ENCODE measurements at regions not wholly inside any gene's neighbourhood (a gene's known extent, or its start where the extent isn't known, plus 50 kb on each side); places are given as distances from the start of the nearest gene placed in this dataset.

GRCh38 chr5:90185897-90186468 lies 223.6 kb downstream of the CETN3 start:
- no peak for DNase-seq

- no peak for DNase-seq
Observed at GRCh38 chr5:90184764-90185163, 224.8 kb downstream of the CETN3 start.

DNA sequence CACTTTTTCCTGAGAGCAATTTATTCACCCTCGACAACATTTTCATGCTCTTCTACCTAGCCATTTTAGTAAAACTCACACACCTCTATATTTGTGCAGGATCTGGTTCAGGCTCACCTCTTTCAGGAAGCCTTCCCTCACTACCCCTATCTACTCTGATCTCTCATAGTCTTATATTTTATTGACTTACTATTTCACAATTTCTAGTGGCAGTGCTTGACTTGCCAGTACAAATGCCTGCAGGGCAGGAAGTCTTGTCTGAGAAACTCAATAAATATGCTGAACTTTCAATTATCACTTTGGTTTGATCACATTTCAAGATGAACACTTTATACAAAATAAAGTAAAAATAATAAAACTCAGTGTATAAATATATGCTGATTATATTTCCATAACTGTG lies 226.8 kb downstream of the CETN3 start:
- DNase-seq: no peak

- no peak for DNase-seq
Observed at GRCh38 chr5:90174236-90174635, 235.3 kb downstream of the CETN3 start.

DNA sequence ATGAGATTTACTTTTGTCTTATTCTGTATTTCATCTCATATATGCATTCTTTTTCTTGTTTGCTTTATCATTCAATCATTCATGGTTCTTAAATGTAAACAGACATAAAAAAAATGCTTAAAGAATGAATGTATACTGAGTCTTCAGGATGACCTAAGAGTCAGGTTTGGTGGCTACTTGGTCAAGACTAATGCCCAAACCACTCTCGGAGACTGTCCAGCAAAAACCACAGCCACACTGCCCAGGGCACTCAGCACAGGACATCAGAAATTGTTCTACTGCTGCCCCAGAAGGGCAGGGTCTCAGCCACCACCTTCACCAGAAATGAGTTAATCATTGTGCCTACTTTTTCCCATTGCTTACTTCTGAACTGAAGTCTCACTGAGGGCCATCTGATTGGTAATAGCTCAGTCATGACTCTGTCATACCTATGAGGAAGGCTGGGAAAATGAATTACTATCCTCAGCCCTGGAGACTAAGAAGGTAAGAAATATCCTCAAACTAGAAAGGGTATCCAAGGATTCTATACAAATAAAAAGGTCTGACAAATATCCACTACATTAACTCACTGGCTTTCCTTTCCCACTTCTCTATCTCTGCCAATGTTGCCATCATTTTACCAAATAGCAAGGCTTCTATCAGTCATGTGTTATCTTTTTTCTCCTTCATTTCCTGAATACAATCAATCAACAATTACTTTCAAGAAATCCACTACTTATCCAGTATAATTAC lies 236.1 kb downstream of the CETN3 start:
- DNase-seq: no peak

DNA sequence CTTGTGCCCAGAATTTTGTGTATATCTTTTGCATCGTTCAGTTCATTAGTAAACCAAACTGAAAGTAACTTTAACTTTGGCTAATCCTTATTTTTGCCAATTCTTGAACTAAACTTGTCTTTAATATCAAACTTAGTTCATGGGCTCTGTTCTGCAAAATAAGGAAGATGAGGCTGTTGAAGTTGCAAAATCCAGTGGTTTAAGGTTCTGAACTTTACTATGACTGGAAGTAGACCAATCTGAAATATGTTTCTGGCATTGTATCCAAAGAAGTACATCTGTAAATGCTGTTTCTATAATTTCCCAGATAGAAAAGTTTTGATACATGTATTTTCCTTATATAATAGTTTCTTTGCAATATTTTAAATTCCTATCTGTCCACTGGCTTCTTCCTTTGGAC lies 238.1 kb downstream of the CETN3 start:
- DNase-seq: no peak

GRCh38 chr5:90170261-90170660 lies 239.3 kb downstream of the CETN3 start:
- DNase-seq: peak; percentile 51

- DNase-seq: no peak
Observed at GRCh38 chr5:90169078-90169477, 240.5 kb downstream of the CETN3 start.

DNA sequence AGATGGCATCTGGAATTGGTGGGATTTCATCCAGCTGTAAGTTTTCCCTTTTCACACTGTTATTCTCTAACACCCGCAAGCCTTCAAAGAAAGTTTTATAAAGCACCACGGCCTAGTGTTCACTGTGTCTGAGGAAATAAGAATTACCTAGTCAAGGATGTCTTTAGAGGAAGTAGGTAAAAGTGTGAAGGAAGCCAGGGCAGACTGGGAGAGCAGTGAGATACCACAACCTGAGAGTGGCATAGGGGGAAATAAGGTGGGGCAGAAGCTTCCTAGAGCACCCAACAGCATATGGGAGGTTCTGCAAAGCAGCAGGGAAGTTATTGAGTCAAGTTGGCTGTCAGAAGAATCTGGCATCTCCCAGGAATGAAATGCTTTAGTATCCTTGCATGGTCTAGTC lies 241.2 kb downstream of the CETN3 start:
- no peak for DNase-seq

DNA sequence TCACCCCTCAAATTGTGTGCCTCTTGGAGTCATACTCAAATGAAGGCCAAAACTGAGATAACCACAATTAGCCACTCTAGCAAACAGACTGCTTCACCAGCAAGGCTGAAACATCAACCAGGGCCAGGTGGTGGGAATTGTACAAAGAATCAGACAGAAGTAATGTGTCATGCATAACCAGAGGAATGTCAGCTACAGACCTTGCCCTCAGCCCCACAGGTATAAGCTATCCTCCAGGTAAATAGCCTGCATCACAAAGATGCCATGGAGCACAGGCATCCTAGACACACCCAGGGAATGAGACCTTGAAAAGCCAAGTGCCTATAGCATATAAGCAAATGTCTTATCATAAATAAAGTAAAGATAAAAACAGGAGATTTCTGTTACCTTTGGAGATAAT lies 242.7 kb downstream of the CETN3 start:
- no peak for DNase-seq

GRCh38 chr5:90162324-90162723 lies 247.2 kb downstream of the CETN3 start:
- DNase-seq: no peak

GRCh38 chr5:90161414-90161813 lies 248.1 kb downstream of the CETN3 start:
- peak; percentile 46 for DNase-seq

- no peak for DNase-seq
Observed at GRCh38 chr5:90158131-90158530, 251.4 kb downstream of the CETN3 start.

- DNase-seq: no peak
Observed at GRCh38 chr5:90153031-90153430, 256.5 kb downstream of the CETN3 start.

DNA sequence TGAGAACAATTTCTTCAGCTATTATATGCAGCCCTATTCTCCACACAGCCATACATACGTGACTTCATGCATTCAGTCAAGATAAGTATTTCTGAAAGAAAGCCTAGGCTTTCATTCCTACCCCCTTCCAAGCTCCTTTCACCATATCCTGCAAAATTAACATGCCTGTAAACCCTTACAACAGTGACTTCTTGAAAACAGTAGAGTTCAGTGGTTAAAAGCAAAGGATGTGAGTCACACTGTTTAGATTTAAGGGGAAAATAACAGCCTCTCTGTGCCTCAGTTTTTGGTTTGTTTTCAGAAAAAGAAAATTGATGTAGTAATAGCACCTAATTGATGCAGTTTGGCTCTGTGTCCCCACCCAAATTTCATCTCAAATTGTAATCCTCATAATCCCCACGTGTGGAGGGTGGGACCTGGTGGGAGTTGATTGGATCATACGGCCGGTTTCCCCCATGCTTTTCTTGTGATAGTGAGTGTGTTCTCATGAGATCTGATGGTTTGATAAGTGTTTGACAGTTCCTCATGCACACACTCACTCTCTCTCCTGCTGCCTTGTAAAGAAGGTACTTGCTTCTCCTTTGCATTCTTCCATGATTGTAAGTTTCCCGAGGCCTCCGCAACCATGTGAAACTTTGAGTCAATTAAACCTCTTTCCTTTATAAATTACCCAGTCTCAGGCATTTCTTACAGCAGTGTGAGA lies 264.8 kb downstream of the CETN3 start:
- peak; percentile 52 for DNase-seq

- DNase-seq: no peak
Observed at GRCh38 chr5:90142541-90142940, 267.0 kb downstream of the CETN3 start.

- no peak for DNase-seq
Observed at GRCh38 chr5:90141984-90142383, 267.6 kb downstream of the CETN3 start.

GRCh38 chr5:90136952-90137528 lies 272.5 kb downstream of the CETN3 start:
- DNase-seq: no peak

- DNase-seq: no peak
Observed at GRCh38 chr5:90135779-90136378, 273.7 kb downstream of the CETN3 start.

DNA sequence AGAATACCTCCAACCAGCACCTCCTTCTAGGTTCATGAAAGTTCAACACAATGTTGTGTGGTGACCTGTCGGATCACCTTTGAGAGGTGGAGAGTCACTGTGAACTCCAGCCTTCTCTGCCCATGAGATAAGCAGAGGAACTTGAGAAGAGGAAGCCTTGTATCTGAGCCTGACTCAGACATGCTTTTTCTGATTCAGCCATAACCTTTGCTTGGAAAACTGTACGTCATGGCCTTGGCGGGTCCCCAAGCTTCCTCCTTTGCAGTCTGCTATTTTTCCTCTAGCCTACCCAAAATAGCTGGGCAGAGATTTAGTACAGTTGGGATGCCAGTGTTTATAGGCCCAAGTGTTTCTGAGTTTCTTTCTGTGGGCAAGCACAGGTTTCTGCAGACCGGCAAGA lies 274.7 kb downstream of the CETN3 start:
- DNase-seq: peak; percentile 25

GRCh38 chr5:90134381-90134780 lies 275.2 kb downstream of the CETN3 start:
- DNase-seq: no peak

GRCh38 chr5:90133941-90134340 lies 275.6 kb downstream of the CETN3 start:
- no peak for DNase-seq

DNA sequence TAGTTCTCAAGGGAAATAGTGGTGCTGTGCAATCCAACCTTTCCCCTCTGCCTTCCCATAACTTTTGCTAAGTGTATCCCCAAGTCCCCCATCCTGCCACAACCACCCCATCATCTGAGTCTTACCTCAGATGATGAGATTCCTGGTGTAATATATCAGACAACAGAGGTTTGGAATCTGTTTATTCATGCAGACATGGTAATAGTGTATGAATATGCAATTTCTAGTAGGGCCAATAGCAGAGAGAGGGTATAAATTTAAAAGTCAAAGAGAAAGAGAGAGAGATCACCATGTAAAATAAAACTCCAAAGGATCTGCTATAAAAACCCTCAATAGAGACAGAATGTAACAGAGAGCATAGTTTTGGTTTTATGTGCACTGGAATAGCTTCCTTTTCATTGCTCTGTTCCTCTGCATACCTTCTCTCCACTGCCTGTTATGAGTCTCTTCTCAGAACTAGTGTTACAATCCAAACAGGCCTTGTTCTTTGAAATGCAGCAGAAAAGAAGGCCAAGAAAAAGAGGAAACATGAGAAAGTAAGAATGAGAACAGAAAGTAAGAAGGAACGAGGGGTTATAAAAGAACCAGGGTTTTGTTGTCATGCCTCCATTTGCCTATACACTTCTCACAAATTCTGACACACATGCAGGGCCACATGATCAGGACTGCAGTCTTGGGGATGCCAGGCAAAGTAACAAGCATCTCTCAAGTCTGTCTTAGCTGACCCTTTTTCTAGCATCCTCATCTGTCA lies 278.0 kb downstream of the CETN3 start:
- no peak for DNase-seq
